OCI-LY1 (cell line): ENCODE measurements at regions not wholly inside any gene's neighbourhood (a gene's known extent, or its start where the extent isn't known, plus 50 kb on each side); places are given as distances from the start of the nearest gene placed in this dataset.

Experiments
- H2AFZ ChIP-seq: fragments of 200-600 bp; sonication (generic), shearing (Covaris generic); 2 replicates; pipeline ENCODE4 v1.6.0; 2014; ENCODE audit warnings: antibody characterized with exemption, mild to moderate bottlenecking, low read length
- H3F3A ChIP-seq: fragments of 200-600 bp; sonication (generic), shearing (Covaris generic); 2 replicates; pipeline ENCODE4 v1.6.0; 2014; ENCODE audit warnings: mild to moderate bottlenecking, antibody characterized with exemption, low read length, moderate library complexity; ENCODE audit not compliant: insufficient read depth
- H3K27ac ChIP-seq: fragments of 200-600 bp; sonication (generic); 2 replicates; pipeline ENCODE4 v1.5.1; 2014; ENCODE audit warnings: low read length, mixed run types, mild to moderate bottlenecking, low read depth; ENCODE audit not compliant: poor library complexity, severe bottlenecking
- H3K27me3 ChIP-seq: fragments of 200-600 bp; sonication (generic); 2 replicates; pipeline ENCODE4 v1.6.0; 2014; ENCODE audit warnings: antibody characterized with exemption, mild to moderate bottlenecking, low read length, moderate library complexity; ENCODE audit not compliant: insufficient read depth
- H3K36me3 ChIP-seq: fragments of 200-600 bp; sonication (generic); 2 replicates; pipeline ENCODE4 v1.6.1; 2014; ENCODE audit warnings: mild to moderate bottlenecking, antibody characterized with exemption, low read length, moderate library complexity, mixed read lengths; ENCODE audit not compliant: insufficient read depth
- H3K4me1 ChIP-seq: fragments of 200-600 bp; sonication (generic); 2 replicates; pipeline ENCODE4 v1.5.1; 2014; ENCODE audit warnings: mild to moderate bottlenecking, low read length, moderate library complexity; ENCODE audit not compliant: insufficient read depth, severe bottlenecking
- H3K4me2 ChIP-seq: fragments of 200-600 bp; sonication (generic), shearing (Covaris generic); 2 replicates; pipeline ENCODE4 v1.6.1; 2014; ENCODE audit warnings: low read length
- H3K4me3 ChIP-seq: fragments of 200-600 bp; sonication (generic); 2 replicates; pipeline ENCODE4 v1.5.1; 2014; ENCODE audit warnings: low read length, low read depth, mild to moderate bottlenecking, mixed read lengths; ENCODE audit not compliant: poor library complexity, severe bottlenecking
- H3K79me2 ChIP-seq: fragments of 200-600 bp; shearing (Covaris generic); 2 replicates; pipeline ENCODE4 v1.6.1; 2016; ENCODE audit warnings: mixed run types, low read length, mixed read lengths; ENCODE audit not compliant: insufficient read depth
- H3K9ac ChIP-seq: fragments of 200-600 bp; sonication (generic), shearing (Covaris generic); 2 replicates; pipeline ENCODE4 v1.6.1; 2014; ENCODE audit warnings: mild to moderate bottlenecking, low read length, mixed read lengths
- H3K9me2 ChIP-seq: fragments of 200-600 bp; sonication (generic), shearing (Covaris generic); 2 replicates; pipeline ENCODE4 v1.6.1; 2014; ENCODE audit warnings: low read depth, mild to moderate bottlenecking, low read length, mixed read lengths
- H3K9me3 ChIP-seq: fragments of 200-600 bp; shearing (Covaris generic); 2 replicates; pipeline ENCODE4 v1.6.1; 2014; ENCODE audit warnings: low read length, mixed read lengths
- H4K20me1 ChIP-seq: fragments of 200-600 bp; sonication (generic), shearing (Covaris generic); 2 replicates; pipeline ENCODE4 v1.6.0; 2016; ENCODE audit warnings: mild to moderate bottlenecking, low read length; ENCODE audit not compliant: insufficient read depth
- CTCF ChIP-seq: fragments of 200-600 bp; sonication (generic), shearing (Covaris generic); IDR thresholded peaks from 2 replicates; pipeline ENCODE4 v1.5.1; 2017; ENCODE audit warnings: mild to moderate bottlenecking, antibody characterized with exemption, low read length, moderate library complexity, mixed read lengths
- EZH2 ChIP-seq: fragments of 200-600 bp; sonication (generic), shearing (Covaris generic); IDR thresholded peaks from 2 replicates; pipeline ENCODE4 v1.8.0; 2017; ENCODE audit warnings: borderline replicate concordance, mixed run types, mild to moderate bottlenecking, antibody characterized with exemption, low read length, moderate library complexity, mixed read lengths

GRCh38 chr11:92512204-92512569 lies 287.6 kb downstream of the FAT3 start:
- H3K36me3 ChIP-seq = no peaks in the 10 kb centered on the region
- no peaks in the 10 kb centered on the region for H3K79me2 ChIP-seq
- H4K20me1 ChIP-seq = no peaks in the 10 kb centered on the region
- no peak overlapping the region for H2AFZ ChIP-seq
- no peaks in the 10 kb centered on the region for H3F3A ChIP-seq
- no peaks in the 10 kb centered on the region for H3K27me3 ChIP-seq
- no peaks in the 10 kb centered on the region for H3K9me2 ChIP-seq
- H3K9me3 ChIP-seq = no peaks in the 10 kb centered on the region
- H3K4me2 ChIP-seq = no peak overlapping the region
- no peaks in the 10 kb centered on the region for H3K4me1 ChIP-seq
- H3K9ac ChIP-seq = no peak overlapping the region
- no peak overlapping the region for H3K4me3 ChIP-seq
- TF ChIP-seq CTCF (no peak), EZH2 (no peak)
- no peak overlapping the region for H3K27ac ChIP-seq

- H4K20me1 ChIP-seq = no peaks in the 10 kb centered on the region
- no peaks in the 10 kb centered on the region for H3K27me3 ChIP-seq
- no peaks in the 10 kb centered on the region for H3K36me3 ChIP-seq
- no peak for TF ChIP-seq CTCF
- TF ChIP-seq EZH2 = no peak
- H3K4me3 ChIP-seq = no peak overlapping the region
- no peaks in the 10 kb centered on the region for H3K79me2 ChIP-seq
- H3F3A ChIP-seq = no peaks in the 10 kb centered on the region
- no peak overlapping the region for H3K9ac ChIP-seq
- H2AFZ ChIP-seq = no peak overlapping the region
- H3K27ac ChIP-seq = no peak overlapping the region
- no peaks in the 10 kb centered on the region for H3K9me3 ChIP-seq
- no peaks in the 10 kb centered on the region for H3K4me1 ChIP-seq
- no peaks in the 10 kb centered on the region for H3K9me2 ChIP-seq
- H3K4me2 ChIP-seq = no peak overlapping the region
Measured at GRCh38 chr11:92523611-92524010, 299.0 kb downstream of the FAT3 start.

GRCh38 chr11:92524542-92524941 lies 299.9 kb downstream of the FAT3 start:
- Histone ChIP-seq H3K4me1 (no peaks in the 10 kb centered on the region), H3K9ac (no peak overlapping the region), H3K27me3 (no peaks in the 10 kb centered on the region), H3K9me3 (no peaks in the 10 kb centered on the region), H2AFZ (no peak overlapping the region), H3K9me2 (no peaks in the 10 kb centered on the region), H3K4me3 (no peak overlapping the region), H3K79me2 (no peaks in the 10 kb centered on the region), H4K20me1 (no peaks in the 10 kb centered on the region), H3K4me2 (no peak overlapping the region), H3F3A (no peaks in the 10 kb centered on the region), H3K27ac (no peak overlapping the region), H3K36me3 (no peaks in the 10 kb centered on the region)
- TF ChIP-seq CTCF (no peak), EZH2 (no peak)
